GM18867 (cell line): ENCODE measurements at regions not wholly inside any gene's neighbourhood (a gene's known extent, or its start where the extent isn't known, plus 50 kb on each side); places are given as distances from the start of the nearest gene placed in this dataset.
"Not testable (repeated sequence)": the region's sequence is repeated elsewhere in the genome, so short reads cannot be mapped to it uniquely, and the experiment has no call there.

Experiments
- ATAC-seq: cut with Tn5 transposase; IDR thresholded peaks from one replicate; pipeline ENCODE4 v1.9.1; 2021; ENCODE audit warnings: mild to moderate bottlenecking, moderate library complexity; ENCODE audit not compliant: unreplicated experiment

GRCh38 chr20:12924126-12924525, 84.6 kb upstream of the SPTLC3 start:
- ATAC-seq: no peak

GRCh38 chr20:12925210-12925755, 83.5 kb upstream of the SPTLC3 start:
- ATAC-seq: peak; percentile 98

- ATAC-seq: no peak
These were observed 82.6 kb upstream of the SPTLC3 start for GRCh38 chr20:12925863-12926793.

GRCh38 chr20:12927489-12927888, 81.3 kb upstream of the SPTLC3 start:
- ATAC-seq: no peak

- no peak for ATAC-seq
These were observed 80.4 kb upstream of the SPTLC3 start for GRCh38 chr20:12928358-12928754.

- no peak for ATAC-seq
These were observed 79.9 kb upstream of the SPTLC3 start for GRCh38 chr20:12928755-12929401.

- no peak for ATAC-seq
These were observed 72.8 kb upstream of the SPTLC3 start for GRCh38 chr20:12936020-12936419.

- ATAC-seq: no peak
These were observed 72.2 kb upstream of the SPTLC3 start for GRCh38 chr20:12936524-12936923.

GRCh38 chr20:12941025-12941424, 67.7 kb upstream of the SPTLC3 start:
- ATAC-seq: no peak

GRCh38 chr20:12942123-12942522, 66.6 kb upstream of the SPTLC3 start:
- ATAC-seq: no peak

GRCh38 chr20:12946789-12947188, 62.0 kb upstream of the SPTLC3 start:
- ATAC-seq: no peak

- ATAC-seq: no peak
These were observed 61.1 kb upstream of the SPTLC3 start for GRCh38 chr20:12947691-12948090.

GRCh38 chr20:12949429-12949980, 59.3 kb upstream of the SPTLC3 start:
- no peak for ATAC-seq

GRCh38 chr20:12954254-12954653, 54.5 kb upstream of the SPTLC3 start:
- ATAC-seq: not testable (repeated sequence)

- no peak for ATAC-seq
These were observed 53.2 kb upstream of the SPTLC3 start for GRCh38 chr20:12955611-12956010.

GRCh38 chr20:12956303-12956702, 52.5 kb upstream of the SPTLC3 start:
- ATAC-seq: no peak

GRCh38 chr20:12957968-12958367, 50.8 kb upstream of the SPTLC3 start:
- ATAC-seq: no peak
